Myocyte (in vitro differentiated cells): ENCODE measurements at regions not wholly inside any gene's neighbourhood (a gene's known extent, or its start where the extent isn't known, plus 50 kb on each side); places are given as distances from the start of the nearest gene placed in this dataset.
"Not testable (repeated sequence)": the region's sequence is repeated elsewhere in the genome, so short reads cannot be mapped to it uniquely, and the experiment has no call there.

Source experiments
- DNase-seq: peaks from one replicate; pipeline ENCODE4 v3.0.0-alpha.2; 2012; ENCODE audit warnings: low read depth

DNA sequence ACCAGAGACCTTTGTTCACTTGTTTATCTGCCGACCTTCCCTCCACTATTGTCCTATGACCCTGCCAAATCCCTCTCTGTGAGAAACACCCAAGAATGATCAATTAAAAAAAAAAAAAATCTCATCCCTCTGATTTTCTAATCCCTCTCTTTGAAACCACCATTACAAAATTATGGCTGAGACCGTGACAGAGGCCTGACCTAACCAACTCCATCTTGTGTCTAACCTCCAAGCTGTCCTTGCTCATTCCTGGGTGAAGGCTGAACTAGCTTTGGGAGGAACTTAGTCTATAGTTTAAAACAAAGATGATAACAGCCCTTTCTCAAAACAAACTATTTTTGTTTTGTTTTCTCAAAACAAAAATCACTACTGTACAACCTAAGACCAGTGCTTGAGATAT lies 474.5 kb downstream of the TMEM114 start:
- DNase-seq, result no peak

DNA sequence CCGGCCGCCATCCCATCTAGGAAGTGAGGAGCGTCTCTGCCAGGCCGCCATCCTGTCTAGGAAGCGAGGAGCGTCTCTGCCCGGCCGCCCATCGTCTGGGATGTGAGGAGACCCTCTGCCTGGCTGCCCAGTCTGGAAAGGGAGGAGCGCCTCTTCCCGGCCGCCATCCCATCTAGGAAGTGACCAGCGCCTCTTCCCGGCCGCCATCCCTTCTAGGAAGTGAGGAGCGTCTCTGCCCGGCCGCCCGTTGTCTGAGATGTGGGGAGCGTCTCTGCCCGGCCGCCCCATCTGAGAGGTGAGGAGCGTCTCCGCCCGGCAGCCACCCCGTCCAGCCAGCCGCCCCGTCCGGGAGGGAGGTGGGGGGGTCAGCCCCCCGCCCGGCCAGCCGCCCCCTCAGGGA lies 475.4 kb downstream of the TMEM114 start:
- not testable (repeated sequence) for DNase-seq

DNA sequence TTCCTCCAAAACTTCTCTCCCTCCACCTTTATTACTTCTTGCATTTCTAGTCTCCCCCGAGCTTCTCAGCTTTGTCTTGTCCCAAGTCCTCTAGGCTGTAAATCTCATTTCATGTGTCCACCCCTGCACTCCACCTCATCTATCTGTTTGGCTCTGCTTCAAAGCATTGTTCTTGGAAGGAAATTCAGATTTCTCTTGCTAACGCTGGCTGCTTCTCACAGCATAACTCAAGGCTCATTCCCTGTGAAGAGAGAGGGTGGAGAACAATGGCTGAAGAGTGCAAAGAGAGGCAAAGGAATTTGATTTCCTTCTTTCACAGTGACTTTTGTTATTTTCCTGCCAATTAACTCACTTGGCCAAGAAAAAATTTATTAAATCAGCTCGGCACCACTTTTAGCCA lies 476.5 kb downstream of the TMEM114 start:
- DNase-seq, result no peak

DNA sequence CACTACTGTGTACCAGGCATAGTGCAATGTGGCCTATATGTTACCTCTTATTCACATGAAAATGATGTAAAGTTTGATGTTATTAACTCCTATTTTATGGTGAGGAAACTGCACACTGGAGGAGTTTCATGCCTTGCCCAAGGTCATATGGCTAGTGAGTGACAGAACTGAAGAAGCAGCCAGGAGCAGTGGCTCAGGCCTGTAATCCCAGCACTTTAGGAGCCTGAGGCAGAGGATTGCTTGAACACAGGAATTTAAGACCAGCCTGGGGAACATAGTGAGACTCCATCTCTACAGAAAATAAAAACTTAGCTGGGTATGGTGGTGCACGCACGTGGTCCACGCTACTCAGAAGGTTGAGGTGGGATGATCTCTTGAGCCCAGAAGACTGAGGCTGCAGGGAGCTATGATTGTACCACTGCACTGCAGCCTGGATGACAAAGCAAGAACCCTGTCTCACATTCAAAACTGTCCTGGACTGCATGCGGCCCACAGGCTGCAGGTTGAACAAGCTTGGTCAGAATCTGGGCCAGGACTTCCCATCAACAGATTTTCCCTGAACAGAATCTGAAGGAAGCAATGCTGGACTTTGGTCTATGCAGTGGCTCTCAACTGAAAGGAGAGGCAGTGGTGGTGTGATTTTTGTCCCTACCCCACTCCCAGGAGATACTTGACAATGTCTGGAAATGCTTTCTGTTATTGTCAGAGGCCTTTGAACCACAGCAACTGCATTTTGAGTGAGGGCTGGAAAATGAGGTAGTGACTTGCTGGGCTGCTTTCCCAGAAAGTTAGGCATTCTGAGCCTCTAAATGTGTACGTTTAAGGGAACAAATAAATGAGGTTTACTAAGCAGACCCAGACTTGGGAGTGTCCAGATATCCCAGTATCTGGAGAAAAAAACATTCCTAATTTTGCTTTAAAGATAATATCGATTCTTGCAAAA lies 479.5 kb downstream of the TMEM114 start:
- DNase-seq, result no peak

DNA sequence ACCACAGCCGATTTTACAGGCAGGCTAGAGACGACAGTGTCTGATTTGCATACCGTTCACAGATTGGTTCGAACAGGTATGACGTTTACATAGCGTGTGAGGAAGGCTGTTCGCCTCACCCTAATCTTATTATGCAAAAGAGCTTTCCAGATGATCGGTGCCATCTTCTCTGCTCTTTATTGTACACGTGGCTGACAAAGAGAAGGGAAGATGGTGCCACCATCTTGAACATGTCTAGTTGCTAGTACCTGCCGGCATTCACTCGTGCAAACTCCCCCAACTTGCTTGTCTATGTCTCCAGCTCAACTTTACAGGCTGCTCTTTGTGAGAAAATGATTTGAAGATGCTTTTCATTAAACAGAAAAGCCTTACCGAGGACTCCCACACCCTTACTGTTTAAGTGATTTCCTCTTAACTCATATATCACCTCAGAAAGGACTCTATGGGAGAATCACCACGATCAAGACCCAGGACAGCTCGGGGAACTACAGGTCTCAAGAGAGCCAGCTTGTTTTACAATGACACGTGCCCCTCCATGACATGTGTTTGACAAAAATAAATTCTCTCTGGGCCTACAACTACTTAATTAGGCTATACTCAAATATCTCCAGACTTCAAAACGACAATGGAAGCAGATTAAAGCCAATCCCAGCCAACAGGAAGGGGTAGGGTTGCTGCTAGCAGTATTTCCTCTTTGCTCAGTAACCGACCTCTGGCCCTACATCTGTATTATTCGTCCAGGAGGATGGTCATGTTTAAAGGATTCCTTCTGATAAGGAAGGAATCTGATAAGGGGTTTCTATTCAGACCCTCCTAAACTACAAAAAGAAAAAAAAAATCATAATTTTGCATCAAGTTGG lies 480.6 kb downstream of the TMEM114 start:
- no peak for DNase-seq

DNA sequence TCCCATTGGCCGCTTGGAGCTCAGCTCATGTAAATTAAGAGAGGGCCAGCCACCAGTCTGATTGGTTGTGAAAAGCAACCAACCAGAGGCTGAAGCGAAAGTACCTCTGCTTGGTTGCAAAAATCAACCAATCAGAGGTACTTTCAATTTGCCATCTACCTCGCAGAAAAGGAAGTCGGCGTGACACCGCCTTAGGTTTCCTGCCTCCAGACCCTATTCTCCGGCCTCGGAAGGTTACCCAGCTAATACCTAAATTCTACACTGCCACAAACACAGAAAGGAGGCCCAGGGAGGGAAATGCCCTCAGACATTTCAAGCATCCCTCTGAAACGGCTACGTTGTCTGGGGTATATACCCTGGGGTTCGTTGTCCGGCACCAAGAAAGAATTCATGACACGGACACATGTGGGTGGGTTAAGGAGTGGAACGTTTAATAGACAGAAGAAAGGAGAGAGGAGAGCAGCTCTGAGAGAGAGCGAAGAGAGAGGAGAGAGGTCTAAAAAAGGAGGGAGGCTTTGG lies 481.3 kb downstream of the TMEM114 start:
- DNase-seq, result no peak

DNA sequence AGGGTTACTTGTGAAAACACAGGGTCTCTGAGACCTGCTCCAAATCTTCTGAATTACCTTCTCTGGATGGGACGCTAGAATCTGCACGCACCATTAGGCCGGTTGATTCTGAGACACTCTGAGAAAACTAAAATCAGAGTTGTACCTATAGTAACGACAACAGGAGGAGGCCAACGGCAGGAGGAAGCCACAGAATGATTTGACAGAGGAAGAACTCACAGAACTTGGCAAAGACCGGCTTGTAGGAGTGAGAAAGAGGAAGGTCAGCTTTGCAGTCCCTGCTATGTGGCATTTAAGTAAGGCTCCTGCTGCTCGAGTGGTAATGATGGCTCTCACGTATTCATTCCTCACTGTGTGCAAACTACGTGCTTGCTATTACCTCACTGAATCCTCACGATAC lies 483.0 kb downstream of the TMEM114 start:
- no peak for DNase-seq

DNA sequence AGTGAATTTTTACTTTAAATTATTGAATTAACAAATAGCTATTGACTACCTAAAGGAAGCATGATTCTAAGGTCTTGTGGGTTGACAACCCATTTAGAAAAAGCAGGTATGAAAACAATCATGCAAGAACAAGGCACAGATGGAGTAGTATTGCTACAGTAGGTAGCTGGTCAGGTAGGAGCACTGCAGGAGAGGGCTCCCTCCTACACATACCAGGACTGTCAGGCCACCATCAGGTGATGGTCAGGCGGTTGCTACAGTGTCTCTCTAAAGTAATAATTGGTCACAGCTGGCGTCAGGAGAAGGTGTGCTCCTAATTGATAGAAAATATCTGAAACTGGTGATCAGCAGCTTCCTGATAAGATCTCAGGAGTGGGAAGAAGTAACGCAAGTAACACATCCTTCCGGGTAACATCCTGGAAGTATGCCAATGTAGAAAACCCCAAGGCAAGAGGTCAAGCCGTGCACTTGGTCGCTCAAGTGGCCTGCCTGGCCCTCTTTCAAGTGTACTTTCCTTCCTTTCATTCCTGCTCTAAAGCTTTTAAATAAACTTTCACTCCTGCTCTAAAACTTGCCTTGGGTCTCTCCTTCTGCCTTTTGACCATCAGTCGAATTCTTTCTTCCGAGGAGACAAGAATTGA lies 486.5 kb downstream of the TMEM114 start:
- DNase-seq, result no peak

DNA sequence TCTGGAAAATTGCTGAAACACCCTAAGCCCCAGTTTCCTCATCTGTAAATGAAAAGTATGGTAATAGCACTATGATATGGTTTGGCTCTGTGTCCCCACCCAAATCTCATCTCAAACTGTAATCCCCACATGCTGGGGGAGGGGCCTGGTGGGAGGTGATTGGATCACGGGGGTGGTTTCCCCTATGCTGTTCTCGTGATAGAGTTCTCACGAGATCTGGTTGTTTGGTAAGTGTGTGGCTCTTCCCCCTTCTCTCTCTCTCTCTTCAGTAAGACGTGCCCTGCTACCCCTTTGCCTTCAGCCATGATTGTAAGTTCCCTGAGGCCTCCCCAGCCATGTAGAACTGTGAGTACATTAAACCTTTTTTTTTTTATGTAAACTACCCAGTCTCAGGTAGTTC lies 490.7 kb downstream of the TMEM114 start:
- no peak for DNase-seq

DNA sequence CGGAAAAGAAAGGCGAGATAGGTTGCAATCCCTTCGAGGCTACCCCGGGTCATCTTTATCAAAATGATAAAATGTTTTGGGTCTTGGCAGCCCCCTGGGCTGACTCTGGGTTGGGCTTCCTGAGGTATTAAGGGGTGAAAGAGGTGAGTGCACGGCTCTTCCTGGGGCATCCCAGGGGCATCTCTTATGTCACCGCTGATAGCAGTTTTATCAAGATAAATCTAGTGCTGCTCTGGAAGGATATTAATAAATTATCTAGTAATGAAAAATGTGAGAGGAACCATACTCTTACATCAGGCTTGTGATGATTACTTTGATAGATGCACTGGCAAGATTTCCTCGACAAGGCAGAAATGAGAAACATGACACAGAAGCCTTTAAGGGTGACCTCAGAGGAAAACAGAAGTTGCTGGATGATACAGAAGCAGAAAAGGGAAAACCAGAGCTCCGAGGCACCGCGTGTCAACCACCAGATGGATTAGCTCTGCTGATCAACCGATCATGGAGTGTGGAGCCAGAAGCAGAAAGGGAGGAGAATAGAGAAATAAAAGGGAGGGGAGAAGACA lies 491.3 kb downstream of the TMEM114 start:
- DNase-seq, result no peak

DNA sequence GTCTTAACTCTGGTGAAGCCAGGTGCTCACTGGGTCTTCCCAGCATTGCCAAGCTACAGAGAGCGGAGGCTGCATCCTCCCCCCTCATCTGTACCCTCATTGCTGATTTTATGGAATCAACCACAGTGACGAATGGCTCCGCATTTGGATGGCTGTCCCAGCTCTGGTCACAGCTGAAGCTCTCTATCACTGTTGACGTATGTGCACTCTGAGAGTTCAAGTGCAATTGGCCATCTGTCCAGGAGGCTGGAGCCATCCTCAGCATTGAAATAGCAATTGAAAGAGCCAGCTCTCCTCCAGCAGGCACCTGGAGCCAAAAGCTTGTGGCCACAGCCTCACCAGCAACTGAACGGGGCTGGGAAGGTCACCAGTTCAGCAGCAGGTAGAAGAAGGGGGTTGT lies 494.1 kb downstream of the TMEM114 start:
- no peak for DNase-seq

DNA sequence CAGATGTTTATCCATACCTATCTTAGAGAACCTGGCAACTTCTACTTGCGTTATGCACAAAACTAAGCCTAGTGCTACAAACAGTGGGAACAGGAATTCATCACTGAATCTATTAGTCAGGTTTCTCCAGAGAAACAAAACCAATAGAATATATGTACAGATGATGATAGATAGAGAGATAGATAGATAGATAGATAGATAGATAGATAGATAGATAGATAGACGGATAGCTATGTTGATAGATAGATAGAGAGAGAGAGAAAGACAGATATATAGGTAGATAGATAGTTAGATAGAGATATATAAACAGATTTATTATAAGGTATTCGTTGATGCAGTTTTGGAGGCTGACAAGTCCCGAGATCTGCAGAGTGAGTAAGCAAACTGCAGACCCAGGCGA lies 495.6 kb downstream of the TMEM114 start:
- no peak for DNase-seq

DNA sequence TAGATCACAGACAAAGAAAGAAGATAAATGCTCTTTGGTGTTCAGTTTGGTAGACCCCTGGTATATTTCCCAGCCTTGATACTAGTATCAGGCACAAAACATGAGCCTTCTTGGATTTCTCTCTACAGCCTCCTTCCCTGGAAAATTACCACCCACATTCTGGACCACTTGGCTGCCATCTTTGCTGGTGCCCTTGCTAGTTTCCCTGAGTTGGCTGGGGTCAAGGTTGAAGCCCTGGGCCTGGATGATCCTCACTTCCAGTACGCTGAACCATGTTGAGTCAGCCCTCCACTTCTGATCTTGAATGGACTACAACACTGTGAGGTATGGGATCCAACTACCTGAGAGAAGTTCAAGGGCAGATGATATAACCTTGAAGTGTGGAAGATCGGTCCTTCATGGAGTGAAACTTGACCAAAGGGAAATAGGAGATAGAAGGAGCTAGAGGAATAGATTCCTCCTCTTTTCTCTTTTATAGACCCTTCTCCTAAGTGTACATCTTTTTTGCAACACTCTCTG lies 501.4 kb downstream of the TMEM114 start:
- DNase-seq, result no peak

DNA sequence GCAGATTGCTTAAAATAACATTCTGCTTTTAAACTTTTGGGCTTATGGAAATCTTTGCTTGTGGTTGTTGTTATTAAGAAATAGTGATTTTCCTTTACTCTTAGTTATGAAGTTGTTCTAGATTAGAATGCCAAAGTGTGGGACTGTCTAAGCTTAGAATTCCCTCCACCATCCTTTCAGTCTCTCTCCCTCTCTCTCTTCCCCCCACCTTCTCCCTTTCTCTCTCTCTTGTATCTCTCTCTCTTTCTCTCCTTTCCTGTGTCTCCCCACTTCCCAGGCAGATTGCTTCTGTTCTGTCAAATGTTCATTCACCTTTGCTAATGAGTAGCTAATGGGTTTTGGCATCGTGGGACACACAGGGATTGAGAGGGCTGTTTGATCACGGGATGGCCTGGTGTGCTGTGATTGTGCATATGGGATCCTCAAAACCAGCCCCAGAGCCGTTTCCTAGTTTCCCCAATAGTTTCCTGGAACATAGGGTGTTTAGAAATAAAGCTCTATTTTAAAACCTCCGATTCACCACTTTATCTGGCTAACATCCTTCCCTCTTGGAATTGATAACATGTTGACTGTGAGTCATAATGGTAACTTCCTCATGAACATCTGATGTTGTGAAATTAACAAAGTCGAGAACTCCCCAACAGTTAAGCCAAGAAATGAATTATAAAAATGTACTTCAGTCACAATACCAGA lies 502.6 kb downstream of the TMEM114 start:
- no peak for DNase-seq

DNA sequence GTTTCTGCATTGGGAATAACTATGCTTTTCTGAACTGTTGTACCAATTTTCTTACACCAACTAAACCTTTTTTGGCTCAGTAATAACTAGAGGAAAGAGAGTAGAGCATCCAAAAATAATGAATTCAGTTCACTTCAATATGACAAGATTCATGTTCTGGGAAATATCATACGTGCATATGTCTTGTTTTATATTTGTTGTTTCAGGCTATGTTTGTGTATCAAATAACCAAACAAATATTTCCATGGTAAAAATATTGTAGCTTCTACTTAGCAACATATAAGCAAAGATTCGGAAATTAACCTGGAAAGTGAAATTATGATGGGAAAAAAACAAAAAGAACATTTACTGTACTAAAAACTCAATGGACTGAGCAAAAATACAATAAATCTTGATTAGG lies 503.2 kb downstream of the TMEM114 start:
- DNase-seq, result no peak

DNA sequence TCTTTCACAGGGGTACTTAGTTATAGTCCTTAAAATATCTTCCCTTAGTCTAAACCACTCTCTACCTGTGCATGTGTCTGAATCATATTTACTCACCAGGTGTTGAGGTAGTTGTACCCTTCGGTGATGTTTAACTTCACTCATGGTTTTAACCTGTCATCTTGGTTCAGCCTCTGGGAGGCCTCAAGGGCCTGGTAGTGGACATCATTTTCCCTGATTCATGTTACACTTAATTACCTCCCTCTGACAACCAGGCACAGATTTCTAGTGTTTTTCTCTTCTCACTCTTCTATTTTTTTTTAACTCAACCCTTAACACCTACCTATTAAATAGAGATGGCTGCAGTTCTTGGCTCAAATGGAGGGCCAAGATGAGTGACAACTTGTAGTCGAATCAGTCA lies 505.4 kb downstream of the TMEM114 start:
- DNase-seq, result no peak

DNA sequence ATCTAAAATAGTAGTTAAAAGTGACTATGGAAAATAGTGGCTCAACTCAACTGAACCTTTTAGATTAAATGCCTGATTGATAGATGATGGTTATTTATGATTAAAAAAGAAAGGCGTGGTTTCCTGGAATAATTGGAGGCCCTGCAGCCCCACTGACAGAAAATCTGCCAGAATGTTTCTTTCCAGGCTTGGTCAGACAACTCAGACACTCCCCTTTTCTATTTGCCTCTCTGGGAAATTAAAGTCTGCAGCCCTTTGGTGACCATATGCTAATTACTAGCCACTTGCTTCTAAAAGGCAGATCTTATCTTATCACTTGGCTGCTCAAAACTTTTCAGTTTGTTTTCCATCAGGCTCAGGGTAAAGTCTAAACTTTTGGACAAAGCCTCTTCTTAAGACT lies 506.0 kb downstream of the TMEM114 start:
- DNase-seq, result no peak

DNA sequence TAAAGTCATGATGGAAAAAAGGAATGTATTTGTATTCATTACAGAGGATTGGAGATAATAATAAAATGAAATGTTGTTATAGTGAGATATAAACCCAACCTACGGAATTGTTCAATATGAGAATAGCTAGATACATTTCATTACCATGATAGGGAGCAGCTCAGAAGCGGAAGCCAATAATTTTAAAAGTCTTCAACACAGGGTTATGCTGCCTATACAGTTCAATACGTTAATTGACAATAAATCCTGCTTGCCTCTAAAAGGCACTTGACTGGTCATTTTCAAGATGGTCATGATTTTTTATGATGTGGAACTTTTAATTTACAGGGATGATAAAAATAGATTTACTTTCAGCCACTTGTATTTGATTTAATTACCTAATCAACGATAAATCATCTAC lies 506.8 kb downstream of the TMEM114 start:
- no peak for DNase-seq

DNA sequence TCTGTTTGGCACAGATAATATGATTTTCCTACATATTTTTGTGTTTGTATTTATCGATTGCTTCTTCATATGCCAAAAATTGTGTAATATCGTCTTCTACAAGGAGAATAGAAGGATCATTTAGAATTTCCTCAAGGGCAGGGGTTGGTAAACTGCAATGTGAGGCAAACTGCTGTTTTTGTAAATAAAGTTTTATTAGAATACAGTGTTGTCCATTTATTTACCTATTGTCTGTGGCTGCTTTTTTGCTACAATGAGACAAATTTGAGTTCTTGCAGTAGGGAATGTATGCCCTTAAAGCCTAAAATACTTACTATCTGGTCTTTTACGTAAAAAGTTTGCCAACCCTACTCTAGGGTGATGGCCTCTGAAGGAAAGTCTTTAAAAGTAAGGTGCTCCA lies 509.5 kb downstream of the TMEM114 start:
- DNase-seq, result no peak

DNA sequence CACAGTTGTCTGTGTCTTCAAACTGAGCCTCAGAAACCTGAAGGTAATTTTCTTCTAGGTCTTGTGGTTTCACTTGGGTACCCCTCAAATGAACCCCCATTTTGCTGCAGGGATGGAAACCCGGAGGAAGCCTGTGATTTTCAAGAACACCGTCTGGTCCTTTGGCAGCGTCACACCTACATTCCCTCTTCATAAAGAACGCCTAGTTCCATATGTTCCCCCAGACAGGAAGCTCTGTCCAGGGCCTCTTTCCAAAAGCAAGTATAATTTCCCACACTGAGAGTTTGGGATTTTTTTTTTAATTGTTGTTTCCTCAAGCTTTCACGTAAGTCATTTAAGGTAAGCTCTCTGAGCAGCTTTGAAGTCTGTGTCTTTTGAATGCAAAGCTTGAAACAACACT lies 515.0 kb downstream of the TMEM114 start:
- DNase-seq, result no peak
